ENCODE measurements at regions not wholly inside any gene's neighbourhood (a gene's known extent, or its start where the extent isn't known, plus 50 kb on each side); places are given as distances from the start of the nearest gene placed in this dataset.
"Not testable (repeated sequence)": the region's sequence is repeated elsewhere in the genome, so short reads cannot be mapped to it uniquely, and the experiment has no call there.

GRCh38 chr7:82605247-82605864 lies 161.8 kb upstream of the CACNA2D1 start:
- DNase-seq (ENCODE audit: insufficient read length, low spot score) = no peak
- no peak for FAIRE-seq
- TF ChIP-seq POLR2A (IDR thresholded peaks at IDR 0.05; ENCODE audit: low read depth, low read length) = no peak

GRCh38 chr7:82602066-82602465 lies 158.5 kb upstream of the CACNA2D1 start:
- FAIRE-seq (no peak), DNase-seq (ENCODE audit: insufficient read length, low spot score) (no peak)
- TF ChIP-seq POLR2A (IDR thresholded peaks at IDR 0.05; ENCODE audit: low read depth, low read length) = no peak

GRCh38 chr7:82600531-82600930 lies 157.0 kb upstream of the CACNA2D1 start:
- no peak for FAIRE-seq
- TF ChIP-seq POLR2A (IDR thresholded peaks at IDR 0.05; ENCODE audit: low read depth, low read length) = no peak
- DNase-seq (ENCODE audit: insufficient read length, low spot score) = no peak

- FAIRE-seq (no peak), DNase-seq (ENCODE audit: insufficient read length, low spot score) (no peak)
- TF ChIP-seq POLR2A (IDR thresholded peaks at IDR 0.05; ENCODE audit: low read depth, low read length) = no peak
These were observed 156.3 kb upstream of the CACNA2D1 start for GRCh38 chr7:82599895-82600294.

GRCh38 chr7:82598958-82599357 lies 155.4 kb upstream of the CACNA2D1 start:
- no peak for TF ChIP-seq POLR2A (IDR thresholded peaks at IDR 0.05; ENCODE audit: low read depth, low read length)
- DNase-seq (ENCODE audit: insufficient read length, low spot score) = no peak
- FAIRE-seq = no peak

GRCh38 chr7:82595795-82596194 lies 152.2 kb upstream of the CACNA2D1 start:
- not testable (repeated sequence) for FAIRE-seq

GRCh38 chr7:82595176-82595575 lies 151.6 kb upstream of the CACNA2D1 start:
- FAIRE-seq (no peak), DNase-seq (ENCODE audit: insufficient read length, low spot score) (no peak)
- TF ChIP-seq POLR2A (IDR thresholded peaks at IDR 0.05; ENCODE audit: low read depth, low read length) = no peak

More at GRCh38 chr7:82595795-82596194, 152.2 kb upstream of the CACNA2D1 start:
- DNase-seq (ENCODE audit: insufficient read length, low spot score) = not testable (repeated sequence)

- TF ChIP-seq POLR2A (IDR thresholded peaks at IDR 0.05; ENCODE audit: low read depth, low read length) = no peak
- DNase-seq (ENCODE audit: insufficient read length, low spot score) (no peak), FAIRE-seq (no peak)
These were observed 151.1 kb upstream of the CACNA2D1 start for GRCh38 chr7:82594665-82595064.

GRCh38 chr7:82593780-82594179 lies 150.2 kb upstream of the CACNA2D1 start:
- FAIRE-seq (no peak), DNase-seq (ENCODE audit: insufficient read length, low spot score) (no peak)
- TF ChIP-seq POLR2A (IDR thresholded peaks at IDR 0.05; ENCODE audit: low read depth, low read length) = no peak

- FAIRE-seq (no peak), DNase-seq (ENCODE audit: insufficient read length, low spot score) (no peak)
- TF ChIP-seq POLR2A (IDR thresholded peaks at IDR 0.05; ENCODE audit: low read depth, low read length) = no peak
These were observed 148.8 kb upstream of the CACNA2D1 start for GRCh38 chr7:82592416-82592815.

- FAIRE-seq (no peak), DNase-seq (ENCODE audit: insufficient read length, low spot score) (no peak)
- TF ChIP-seq POLR2A (IDR thresholded peaks at IDR 0.05; ENCODE audit: low read depth, low read length) = no peak
These were observed 135.5 kb upstream of the CACNA2D1 start for GRCh38 chr7:82579047-82579446.

GRCh38 chr7:82578430-82578829 lies 134.9 kb upstream of the CACNA2D1 start:
- TF ChIP-seq POLR2A (IDR thresholded peaks at IDR 0.05; ENCODE audit: low read depth, low read length) = no peak
- DNase-seq (ENCODE audit: insufficient read length, low spot score) = no peak
- no peak for FAIRE-seq

GRCh38 chr7:82572195-82572880 lies 128.8 kb upstream of the CACNA2D1 start:
- TF ChIP-seq POLR2A (IDR thresholded peaks at IDR 0.05; ENCODE audit: low read depth, low read length) = no peak
- peak; percentile 72 for FAIRE-seq
- peak; percentile 44 for DNase-seq (ENCODE audit: insufficient read length, low spot score)

GRCh38 chr7:82571047-82571446 lies 127.5 kb upstream of the CACNA2D1 start:
- DNase-seq (ENCODE audit: insufficient read length, low spot score); FAIRE-seq: not testable (repeated sequence)

- no peak for DNase-seq (ENCODE audit: insufficient read length, low spot score)
- no peak for FAIRE-seq
These were observed 124.3 kb upstream of the CACNA2D1 start for GRCh38 chr7:82567841-82568240.

More at GRCh38 chr7:82567841-82568240, 124.3 kb upstream of the CACNA2D1 start:
- TF ChIP-seq POLR2A (IDR thresholded peaks at IDR 0.05; ENCODE audit: low read depth, low read length) = no peak
